HG02588 (cell line): ENCODE measurements at regions not wholly inside any gene's neighbourhood (a gene's known extent, or its start where the extent isn't known, plus 50 kb on each side); places are given as distances from the start of the nearest gene placed in this dataset.

Experiments
- ATAC-seq: cut with Tn5 transposase; IDR thresholded peaks from one replicate; pipeline ENCODE4 v1.9.1; 2021; ENCODE audit warnings: mild to moderate bottlenecking, moderate library complexity; ENCODE audit not compliant: unreplicated experiment

DNA sequence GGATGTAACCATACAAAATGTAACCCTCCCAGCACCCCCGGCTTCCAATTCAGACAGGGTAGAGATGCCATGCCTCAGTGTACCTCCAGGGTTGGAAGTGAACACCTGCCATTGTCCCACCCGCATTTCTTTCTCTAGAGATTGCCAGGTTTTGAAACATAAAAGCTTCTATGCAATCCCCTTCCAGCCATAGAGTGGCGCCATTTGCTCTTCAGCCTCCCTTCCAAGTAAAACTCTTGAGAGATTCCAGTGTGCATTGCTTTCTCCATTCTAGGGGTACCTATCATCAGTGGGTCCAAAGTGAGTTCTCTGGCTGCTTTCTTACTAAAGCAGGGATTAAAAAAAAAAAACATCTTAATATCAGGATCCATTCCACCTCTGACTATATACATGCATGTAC lies 133.1 kb upstream of the RPL38 start:
- ATAC-seq: no peak

DNA sequence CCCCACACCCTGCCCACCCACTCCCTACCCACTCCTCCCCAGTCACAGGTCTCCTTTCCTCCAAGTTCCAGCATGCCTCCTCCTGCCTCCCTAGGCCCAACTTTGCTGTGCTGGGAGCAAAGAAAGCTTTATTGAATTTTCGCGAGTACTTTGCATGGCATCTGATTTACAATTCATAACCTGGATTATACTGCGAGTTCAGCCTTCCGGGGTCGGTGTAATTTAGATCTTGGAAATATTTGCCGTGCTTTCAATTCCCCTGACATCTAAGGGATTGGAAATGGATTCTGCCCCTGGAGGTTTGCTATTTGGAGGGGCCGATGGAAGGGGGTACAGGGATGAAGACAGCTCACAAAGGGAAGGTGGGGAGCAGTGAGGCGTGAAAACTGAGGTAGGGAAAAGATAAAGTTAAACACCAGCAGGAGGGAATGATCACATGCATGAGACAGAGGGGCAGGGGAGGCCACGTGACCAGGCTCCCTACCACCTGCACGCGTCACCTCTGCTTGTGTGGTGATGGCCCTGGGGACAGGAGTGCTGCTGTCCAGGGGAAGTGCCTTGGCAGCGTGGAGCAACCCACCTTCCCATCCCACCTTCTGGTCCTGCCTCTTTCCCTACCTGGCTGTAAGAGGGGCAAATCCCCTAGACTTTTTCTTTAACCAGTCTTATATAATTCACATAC lies 132.3 kb upstream of the RPL38 start:
- ATAC-seq: no peak

- ATAC-seq: no peak
Observed at GRCh38 chr17:74072340-74072739, 131.1 kb upstream of the RPL38 start.

DNA sequence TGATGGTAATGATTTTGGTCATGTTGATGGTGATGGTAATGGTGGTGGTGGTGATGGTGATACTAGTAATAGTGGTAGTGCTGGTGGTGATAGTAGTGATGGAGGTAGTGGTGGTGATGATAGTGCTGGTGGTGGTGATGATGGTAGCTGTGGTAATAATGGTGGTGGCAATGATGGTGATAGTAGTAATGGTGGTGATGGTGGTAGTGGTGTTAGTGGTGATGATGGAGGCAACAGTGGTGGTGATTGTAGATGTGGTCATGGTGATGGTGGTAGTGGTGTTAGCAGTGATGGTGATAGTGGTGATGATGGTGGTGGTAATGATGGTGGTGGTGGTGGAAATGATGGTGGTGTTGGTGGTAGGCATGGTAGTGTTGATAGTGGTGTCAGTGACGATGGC lies 127.0 kb upstream of the RPL38 start:
- no peak for ATAC-seq

DNA sequence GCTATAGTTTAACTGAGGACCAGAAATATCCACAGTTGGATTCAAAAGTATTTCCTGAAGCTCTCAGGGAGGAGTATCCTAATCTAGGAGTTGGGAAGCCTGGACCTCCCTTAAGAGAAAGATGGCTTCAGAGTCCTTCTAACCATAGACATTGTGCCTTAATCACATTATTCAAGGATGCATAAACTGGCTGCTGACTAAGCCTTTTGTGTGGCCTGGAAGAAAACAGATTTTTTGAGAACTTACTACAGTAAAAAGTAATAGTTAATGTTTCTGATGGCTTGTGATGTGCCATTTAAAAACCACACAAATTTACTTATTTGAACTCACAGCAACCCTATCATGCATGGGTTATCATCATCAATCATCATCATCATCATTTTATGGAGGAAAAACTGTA lies 126.2 kb upstream of the RPL38 start:
- ATAC-seq: no peak

DNA sequence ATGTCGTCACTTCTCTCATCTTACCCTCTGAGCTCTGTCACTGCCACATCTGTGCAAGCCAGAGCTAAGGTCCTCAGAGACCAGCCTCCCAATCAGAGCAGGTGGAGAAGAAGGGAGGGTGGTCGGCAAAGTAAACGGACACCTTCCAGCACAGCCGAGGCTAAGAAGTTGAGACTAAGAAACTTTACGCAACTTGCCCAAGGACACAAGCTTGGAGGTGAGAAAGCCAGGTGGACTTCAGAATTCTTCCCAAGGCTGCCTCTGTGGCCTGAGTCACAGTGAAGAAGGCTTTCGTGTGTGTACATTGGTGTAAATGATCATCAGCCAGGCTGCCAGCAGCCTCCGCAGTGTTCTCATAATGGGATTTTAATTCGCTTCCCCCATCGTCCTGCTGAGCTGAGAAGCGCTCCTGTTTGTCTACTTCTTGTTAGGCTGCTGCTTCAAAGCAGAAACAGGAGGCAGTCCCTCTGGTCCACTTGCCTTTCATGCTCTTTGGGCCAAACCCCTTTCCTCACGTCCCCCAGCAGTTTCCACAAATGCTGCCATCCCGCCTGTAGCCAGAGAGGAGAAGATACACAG lies 125.0 kb upstream of the RPL38 start:
- no peak for ATAC-seq

DNA sequence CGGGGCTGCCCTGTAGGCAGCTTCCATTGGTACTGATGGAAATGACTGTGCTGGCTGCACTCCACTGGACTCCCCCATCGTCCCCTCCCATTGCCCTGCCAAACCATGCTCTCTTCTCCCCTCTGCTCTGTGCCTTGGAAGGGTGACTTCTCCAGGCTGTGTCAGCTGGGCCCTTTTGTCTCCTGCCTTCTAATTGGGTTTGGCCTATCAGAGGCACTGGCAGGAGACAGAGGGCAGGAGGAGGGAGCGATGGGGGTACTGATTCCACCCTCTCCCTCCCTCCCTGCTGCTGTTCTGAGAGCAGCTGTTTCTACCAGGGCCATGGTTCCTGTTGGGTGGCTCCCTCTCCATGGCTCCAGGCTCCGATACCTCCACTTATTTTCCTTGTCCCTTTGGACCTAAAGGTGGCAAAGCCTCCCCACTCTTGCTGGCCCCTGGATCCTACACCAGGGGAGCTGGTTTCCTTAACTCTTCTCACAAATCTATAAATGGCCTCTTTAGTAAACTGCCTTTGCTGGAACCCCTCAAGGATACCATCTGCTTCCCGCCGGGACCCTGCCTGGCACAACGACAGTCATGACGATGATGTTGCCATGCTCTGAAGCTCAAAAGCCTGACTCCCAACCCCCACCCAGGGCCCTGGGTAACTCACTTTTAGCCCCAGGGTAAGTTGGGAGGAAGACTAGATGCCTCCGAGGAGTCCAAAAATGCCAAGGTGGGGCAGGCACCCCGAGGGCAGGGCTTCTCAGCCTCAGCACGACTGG lies 123.8 kb upstream of the RPL38 start:
- no peak for ATAC-seq

DNA sequence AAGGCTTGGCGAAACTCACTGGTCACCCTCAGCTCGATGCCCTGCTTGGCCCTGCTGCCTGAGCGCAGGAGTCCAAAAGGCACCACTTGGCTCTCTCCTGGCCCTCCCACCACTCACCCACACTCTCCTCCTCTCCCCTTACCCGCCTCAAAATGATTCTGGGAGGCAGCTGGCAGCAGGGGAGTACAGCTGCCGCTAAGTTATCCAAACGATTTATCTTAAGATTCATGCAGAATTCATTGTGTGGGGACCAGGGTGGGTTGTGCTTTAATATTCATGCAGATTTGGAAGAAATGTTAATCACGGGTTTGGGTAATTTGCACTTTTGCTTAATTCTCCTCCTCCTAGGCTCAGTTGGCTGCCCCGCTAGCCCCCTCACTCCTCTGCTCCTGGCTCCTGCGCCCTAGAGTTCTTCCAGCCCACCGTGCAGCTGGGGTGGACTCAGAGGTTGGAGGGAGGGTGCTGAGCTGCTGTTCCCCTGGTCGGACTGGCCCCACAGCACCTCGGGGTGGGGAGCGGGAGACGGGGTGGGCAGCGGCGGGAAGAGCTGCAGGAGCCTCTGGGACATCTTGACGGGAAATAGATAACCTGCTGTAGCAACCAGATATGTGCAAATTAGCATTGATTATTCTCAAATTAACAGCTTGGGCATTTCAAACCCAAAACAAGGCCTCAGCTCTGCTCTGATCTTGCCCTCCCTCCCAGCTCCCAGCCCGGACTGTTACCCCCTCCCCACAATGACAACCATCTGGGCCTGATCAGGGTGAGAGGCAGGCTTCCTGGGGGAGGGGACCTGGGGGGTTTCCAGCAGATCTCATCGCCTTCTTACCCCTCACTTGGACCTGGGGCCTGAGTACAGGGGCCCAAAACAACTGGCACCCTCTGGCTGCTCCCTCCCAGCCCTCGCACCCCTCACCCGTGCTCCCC lies 122.6 kb upstream of the RPL38 start:
- no peak for ATAC-seq

- no peak for ATAC-seq
Observed at GRCh38 chr17:74082886-74083285, 120.6 kb upstream of the RPL38 start.

- no peak for ATAC-seq
Observed at GRCh38 chr17:74083321-74083720, 120.2 kb upstream of the RPL38 start.

- ATAC-seq: no peak
Observed at GRCh38 chr17:74085434-74085833, 118.0 kb upstream of the RPL38 start.

DNA sequence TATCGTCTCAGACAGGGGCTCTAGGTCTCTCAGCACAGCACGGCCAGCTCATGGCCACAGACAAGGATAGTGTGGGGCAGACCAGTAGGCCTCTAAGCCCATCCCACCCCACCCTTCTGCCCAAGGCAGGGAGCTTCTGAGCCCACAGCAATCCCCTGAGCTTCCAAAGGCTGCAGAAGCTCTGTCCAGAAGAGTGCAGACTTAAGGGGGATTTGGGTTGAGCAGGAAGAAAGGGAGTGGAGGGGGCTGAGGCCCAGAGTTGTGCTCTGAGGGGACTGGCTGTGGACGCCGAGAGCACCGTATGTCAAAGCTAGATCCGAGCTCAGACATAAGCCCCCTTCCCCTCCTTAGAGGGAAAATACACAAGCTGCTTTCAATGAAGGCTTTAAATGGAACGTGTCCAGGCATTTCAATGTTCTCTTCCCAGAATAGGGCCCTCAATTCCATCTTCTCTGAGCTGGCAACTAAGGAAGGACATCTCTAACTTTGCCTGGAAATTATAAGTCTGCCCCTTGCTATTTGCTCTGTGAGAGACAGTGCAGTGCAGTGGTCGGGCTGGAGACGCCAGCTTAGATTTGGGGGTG lies 116.4 kb upstream of the RPL38 start:
- no peak for ATAC-seq

- ATAC-seq: no peak
Observed at GRCh38 chr17:74088285-74088933, 115.1 kb upstream of the RPL38 start.

- ATAC-seq: no peak
Observed at GRCh38 chr17:74088934-74089329, 114.5 kb upstream of the RPL38 start.

DNA sequence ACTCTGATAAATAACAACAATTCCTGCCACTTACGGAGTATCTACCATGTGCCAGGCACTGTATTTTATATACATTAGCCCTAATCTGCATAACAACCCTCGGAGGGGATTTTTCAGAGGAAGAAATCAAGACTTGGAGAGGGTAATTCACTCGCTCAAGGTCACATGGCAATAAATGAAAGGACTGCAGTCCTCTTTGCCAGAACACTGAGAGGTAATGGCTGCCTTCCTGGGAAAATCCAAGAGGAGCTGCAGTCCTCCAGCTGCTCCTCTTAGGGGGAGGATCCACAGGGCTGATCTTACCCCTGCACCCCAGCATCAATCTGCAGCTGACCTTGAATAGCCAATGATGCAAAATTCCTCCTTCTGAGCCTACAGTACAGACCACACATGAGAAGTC lies 114.1 kb upstream of the RPL38 start:
- ATAC-seq: no peak

- no peak for ATAC-seq
Observed at GRCh38 chr17:74089869-74090464, 113.5 kb upstream of the RPL38 start.

DNA sequence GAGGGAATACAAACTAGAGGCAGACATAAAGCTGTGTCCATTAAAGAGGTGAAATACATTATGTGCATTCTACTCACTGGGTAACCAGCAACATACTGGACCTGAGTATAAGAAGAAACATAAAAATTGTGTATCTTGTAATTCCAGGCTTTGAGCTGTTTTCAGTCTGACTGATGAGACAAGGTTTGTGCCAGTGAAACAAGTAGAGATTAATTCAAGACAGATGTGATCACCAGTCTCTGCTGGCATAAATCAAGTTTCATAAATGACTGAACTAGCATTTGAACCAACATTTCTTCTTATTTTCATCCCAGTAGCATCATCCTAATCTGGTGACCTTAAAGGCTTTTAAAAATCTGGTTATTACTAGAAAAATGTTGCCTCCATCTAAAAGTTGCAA lies 108.8 kb upstream of the RPL38 start:
- no peak for ATAC-seq

GRCh38 chr17:74096456-74096855 lies 107.0 kb upstream of the RPL38 start:
- ATAC-seq: no peak

DNA sequence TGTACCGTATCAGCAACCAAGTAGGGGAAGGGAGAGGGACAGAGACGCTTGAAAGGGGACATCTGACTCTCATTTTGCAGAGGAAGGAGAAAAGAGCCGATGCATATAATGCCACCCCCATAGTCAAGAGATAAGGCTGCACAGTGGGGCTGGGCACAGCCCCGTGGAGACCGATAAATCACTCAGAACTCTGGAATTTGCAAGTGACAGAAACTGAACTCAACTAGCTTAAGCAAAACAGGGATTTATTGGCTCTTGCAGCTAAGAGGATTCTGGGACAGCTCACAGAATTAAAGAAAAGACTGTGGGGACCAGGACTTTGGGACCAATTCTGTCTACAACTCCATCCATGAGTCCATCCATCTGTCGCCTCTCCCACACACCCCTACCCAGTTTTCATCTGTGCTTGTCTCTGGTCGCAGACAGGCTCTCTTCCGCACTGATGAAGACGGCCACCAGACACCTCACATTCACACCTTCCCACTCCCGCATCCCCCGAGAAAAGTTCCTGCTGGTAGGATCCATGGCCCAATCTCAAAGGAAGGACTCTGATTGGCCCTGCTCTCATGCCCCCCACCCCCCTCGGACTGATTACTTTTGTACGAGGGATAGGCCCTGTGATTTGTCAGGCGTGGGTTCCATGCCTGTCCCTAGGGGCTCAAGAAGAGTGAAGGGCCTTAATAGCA lies 105.9 kb upstream of the RPL38 start:
- ATAC-seq: no peak
